Endodermal cell (in vitro differentiated cells): ENCODE measurements at regions not wholly inside any gene's neighbourhood (a gene's known extent, or its start where the extent isn't known, plus 50 kb on each side); places are given as distances from the start of the nearest gene placed in this dataset.

Source experiments
- DNase-seq: peaks from one replicate; pipeline ENCODE4 v3.0.0-alpha.2; 2017
- H3K27ac ChIP-seq: 2 replicates; pipeline ENCODE4 v1.5.1; 2013; ENCODE audit warnings: mild to moderate bottlenecking, low read depth, low read length, moderate library complexity
- H3K27me3 ChIP-seq: 2 replicates; pipeline ENCODE4 v1.6.1; 2013; ENCODE audit warnings: mild to moderate bottlenecking, low read length, moderate library complexity; ENCODE audit not compliant: insufficient read depth, control insufficient read depth, poor library complexity, severe bottlenecking
- H3K36me3 ChIP-seq: 2 replicates; pipeline ENCODE4 v1.7.0; 2013; ENCODE audit warnings: mild to moderate bottlenecking, low read length, moderate library complexity; ENCODE audit not compliant: control insufficient read depth, insufficient read depth
- H3K4me1 ChIP-seq: one replicate; pipeline ENCODE4 v1.7.0; 2013; ENCODE audit warnings: low read length; ENCODE audit not compliant: control insufficient read depth, insufficient read depth
- H3K4me3 ChIP-seq: 2 replicates; pipeline ENCODE4 v1.5.1; 2013; ENCODE audit warnings: mild to moderate bottlenecking, low read length, moderate library complexity
- H3K9ac ChIP-seq: 2 replicates; pipeline ENCODE4 v1.6.1; 2013; ENCODE audit warnings: mild to moderate bottlenecking, low read length, moderate library complexity; ENCODE audit not compliant: poor library complexity, severe bottlenecking; ENCODE audit errors: extremely low read depth
- H3K9me3 ChIP-seq: 2 replicates; pipeline ENCODE4 v1.6.1; 2013; ENCODE audit warnings: mild to moderate bottlenecking, low read length, moderate library complexity; ENCODE audit not compliant: control insufficient read depth
- H3K27ac Mint-ChIP-seq: 2 replicates; pipeline ENCODE4 v1.8.0; 2020; ENCODE audit warnings: mixed read lengths
- H3K27me3 Mint-ChIP-seq: 2 replicates; pipeline ENCODE4 v1.8.0; 2021; ENCODE audit warnings: mild to moderate bottlenecking, mixed read lengths; ENCODE audit not compliant: insufficient read depth
- H3K36me3 Mint-ChIP-seq: 2 replicates; pipeline ENCODE4 v1.8.0; 2020; ENCODE audit warnings: low read depth, mixed read lengths
- H3K4me1 Mint-ChIP-seq: 2 replicates; pipeline ENCODE4 v1.8.0; 2020; ENCODE audit warnings: mixed read lengths
- H3K4me3 Mint-ChIP-seq: 2 replicates; pipeline ENCODE4 v1.8.0; 2020; ENCODE audit warnings: mild to moderate bottlenecking, moderate library complexity, mixed read lengths
- H3K9me3 Mint-ChIP-seq: 2 replicates; pipeline ENCODE4 v1.8.0; 2020; ENCODE audit warnings: mild to moderate bottlenecking, mixed read lengths
- WGBS, 2 experiments: methylation state at CpG; one replicate each; pipeline versions ENCODE4 v1.1.5 to v1.1.7; 2013; ENCODE audit warnings: missing lambda C conversion rate in 2 of 2, mixed read lengths in 1 of 2; ENCODE audit not compliant: insufficient coverage in 1 of 2, insufficient read length in 1 of 2; 5-methylcytosine and 5-hydroxymethylcytosine counted together
- TF ChIP-seq, protein P1 (sequence below): fragments of 200-600 bp; sonication (generic); conservative IDR thresholded peaks from 2 replicates; pipeline ENCODE4 v1.5.0; 2021; ENCODE audit warnings: antibody characterized with exemption, mild to moderate bottlenecking

DNA sequence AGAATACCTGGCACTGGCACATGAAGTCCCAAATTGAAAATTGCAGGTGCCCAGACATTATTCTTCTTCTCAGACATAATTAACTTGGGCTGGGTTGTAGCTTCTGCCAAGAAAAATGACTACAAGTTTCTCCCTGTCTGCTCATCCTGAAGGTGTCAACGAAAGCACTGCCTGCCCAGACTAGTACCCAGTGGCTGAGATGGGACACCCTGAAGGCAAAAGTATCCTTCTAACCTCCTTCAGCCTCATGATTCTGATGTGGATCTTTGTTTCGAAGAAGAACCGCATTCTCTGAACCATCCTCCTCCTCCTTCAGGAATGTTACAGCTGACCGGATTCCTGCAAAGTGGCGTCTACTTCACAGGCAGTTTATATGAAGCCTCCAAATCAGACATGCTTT is 161.1 kb upstream of the FST start:
- H3K36me3 ChIP-seq = no peaks in the 10 kb centered on the region
- TF ChIP-seq, protein P1, sequence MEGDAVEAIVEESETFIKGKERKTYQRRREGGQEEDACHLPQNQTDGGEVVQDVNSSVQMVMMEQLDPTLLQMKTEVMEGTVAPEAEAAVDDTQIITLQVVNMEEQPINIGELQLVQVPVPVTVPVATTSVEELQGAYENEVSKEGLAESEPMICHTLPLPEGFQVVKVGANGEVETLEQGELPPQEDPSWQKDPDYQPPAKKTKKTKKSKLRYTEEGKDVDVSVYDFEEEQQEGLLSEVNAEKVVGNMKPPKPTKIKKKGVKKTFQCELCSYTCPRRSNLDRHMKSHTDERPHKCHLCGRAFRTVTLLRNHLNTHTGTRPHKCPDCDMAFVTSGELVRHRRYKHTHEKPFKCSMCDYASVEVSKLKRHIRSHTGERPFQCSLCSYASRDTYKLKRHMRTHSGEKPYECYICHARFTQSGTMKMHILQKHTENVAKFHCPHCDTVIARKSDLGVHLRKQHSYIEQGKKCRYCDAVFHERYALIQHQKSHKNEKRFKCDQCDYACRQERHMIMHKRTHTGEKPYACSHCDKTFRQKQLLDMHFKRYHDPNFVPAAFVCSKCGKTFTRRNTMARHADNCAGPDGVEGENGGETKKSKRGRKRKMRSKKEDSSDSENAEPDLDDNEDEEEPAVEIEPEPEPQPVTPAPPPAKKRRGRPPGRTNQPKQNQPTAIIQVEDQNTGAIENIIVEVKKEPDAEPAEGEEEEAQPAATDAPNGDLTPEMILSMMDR = no peak
- H3K9me3 ChIP-seq = peaks cover 13% of the 10 kb centered on the region
- H3K4me3 ChIP-seq = no peak overlapping the region
- no peaks in the 10 kb centered on the region for H3K36me3 Mint-ChIP-seq
- no peaks in the 10 kb centered on the region for H3K27me3 ChIP-seq
- H3K9me3 Mint-ChIP-seq = peaks cover 12% of the 10 kb centered on the region
- H3K27ac Mint-ChIP-seq = no peak overlapping the region
- no peak overlapping the region for H3K4me3 Mint-ChIP-seq
- no peak overlapping the region for H3K9ac ChIP-seq
- peaks cover 2% of the 10 kb centered on the region for H3K4me1 ChIP-seq
- H3K27ac ChIP-seq = no peak overlapping the region
- no peaks in the 10 kb centered on the region for H3K27me3 Mint-ChIP-seq
- 95 to 100% methylated on average over 3 to 5 of the region's 5 CpGs for WGBS, 2 experiments
- no peaks in the 10 kb centered on the region for H3K4me1 Mint-ChIP-seq
- no peak for DNase-seq

DNA sequence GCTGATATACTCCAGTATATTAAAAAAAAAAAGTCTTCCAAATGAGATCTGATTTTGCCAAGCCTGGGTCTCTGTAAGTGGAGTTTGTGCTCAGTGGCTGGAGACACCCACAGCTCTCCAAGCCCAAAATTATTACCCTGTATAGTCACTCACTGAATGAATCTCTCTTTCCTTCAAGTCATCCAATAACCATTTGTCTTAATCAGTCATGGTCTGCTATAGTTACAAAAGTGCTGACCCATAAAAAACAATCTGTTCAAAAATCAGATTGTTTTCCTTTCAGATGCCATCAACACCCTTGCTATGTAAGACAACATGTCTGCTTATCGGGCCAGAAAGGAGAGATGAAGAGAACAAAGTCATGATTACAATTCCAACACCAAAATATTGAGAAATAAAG is 159.4 kb upstream of the FST start:
- Mint-ChIP-seq H3K27me3 (no peaks in the 10 kb centered on the region), H3K36me3 (no peaks in the 10 kb centered on the region), H3K4me1 (no peaks in the 10 kb centered on the region), H3K9me3 (peaks cover 3% of the 10 kb centered on the region), H3K4me3 (no peak overlapping the region), H3K27ac (no peak overlapping the region)
- no peak for DNase-seq
- no peaks in the 10 kb centered on the region for H3K36me3 ChIP-seq
- TF ChIP-seq, protein P1 = no peak
- H3K27me3 ChIP-seq = no peaks in the 10 kb centered on the region
- no peak overlapping the region for H3K4me3 ChIP-seq
- H3K4me1 ChIP-seq = peaks cover 2% of the 10 kb centered on the region
- H3K9ac ChIP-seq = no peak overlapping the region
- 100% methylated on average over 1 of the region's 1 CpG; no CpG with 5 or more reads in 1 of the 2 experiments for WGBS, 2 experiments
- H3K9me3 ChIP-seq = peaks cover 5% of the 10 kb centered on the region
- H3K27ac ChIP-seq = no peak overlapping the region

DNA sequence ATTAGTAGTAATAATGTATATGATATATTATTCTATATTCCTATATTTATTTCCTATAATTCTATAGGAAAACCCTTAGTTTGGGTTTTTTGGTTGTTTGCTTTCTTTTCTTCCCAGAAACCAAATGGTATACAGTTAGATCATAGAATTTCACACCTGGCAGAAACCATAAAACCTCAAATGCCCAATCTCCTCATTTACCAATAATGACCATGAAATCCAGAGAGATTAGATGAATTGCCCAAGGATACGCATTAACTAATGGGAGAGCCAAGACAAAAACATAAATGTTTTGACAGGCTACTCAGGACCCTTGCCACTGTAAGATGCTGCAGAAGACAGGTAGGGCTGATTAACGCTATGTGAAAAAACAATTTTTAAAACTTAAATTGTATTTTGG is 158.7 kb upstream of the FST start:
- no peaks in the 10 kb centered on the region for H3K27me3 Mint-ChIP-seq
- TF ChIP-seq, protein P1 = no peak
- no peak overlapping the region for H3K4me3 Mint-ChIP-seq
- Histone ChIP-seq H3K4me3 (no peak overlapping the region), H3K36me3 (no peaks in the 10 kb centered on the region), H3K9ac (no peak overlapping the region), H3K9me3 (no peaks in the 10 kb centered on the region), H3K27me3 (no peaks in the 10 kb centered on the region), H3K4me1 (peaks cover 2% of the 10 kb centered on the region), H3K27ac (no peak overlapping the region)
- H3K9me3 Mint-ChIP-seq = no peaks in the 10 kb centered on the region
- no peaks in the 10 kb centered on the region for H3K4me1 Mint-ChIP-seq
- no peaks in the 10 kb centered on the region for H3K36me3 Mint-ChIP-seq
- DNase-seq = no peak
- WGBS, 2 experiments = 91 to 100% methylated on average over 1 to 2 of the region's 2 CpGs
- no peak overlapping the region for H3K27ac Mint-ChIP-seq
